ENCODE measurements at regions not wholly inside any gene's neighbourhood (a gene's known extent, or its start where the extent isn't known, plus 50 kb on each side); places are given as distances from the start of the nearest gene placed in this dataset.
"Not testable (repeated sequence)": the region's sequence is repeated elsewhere in the genome, so short reads cannot be mapped to it uniquely, and the experiment has no call there.

DNA sequence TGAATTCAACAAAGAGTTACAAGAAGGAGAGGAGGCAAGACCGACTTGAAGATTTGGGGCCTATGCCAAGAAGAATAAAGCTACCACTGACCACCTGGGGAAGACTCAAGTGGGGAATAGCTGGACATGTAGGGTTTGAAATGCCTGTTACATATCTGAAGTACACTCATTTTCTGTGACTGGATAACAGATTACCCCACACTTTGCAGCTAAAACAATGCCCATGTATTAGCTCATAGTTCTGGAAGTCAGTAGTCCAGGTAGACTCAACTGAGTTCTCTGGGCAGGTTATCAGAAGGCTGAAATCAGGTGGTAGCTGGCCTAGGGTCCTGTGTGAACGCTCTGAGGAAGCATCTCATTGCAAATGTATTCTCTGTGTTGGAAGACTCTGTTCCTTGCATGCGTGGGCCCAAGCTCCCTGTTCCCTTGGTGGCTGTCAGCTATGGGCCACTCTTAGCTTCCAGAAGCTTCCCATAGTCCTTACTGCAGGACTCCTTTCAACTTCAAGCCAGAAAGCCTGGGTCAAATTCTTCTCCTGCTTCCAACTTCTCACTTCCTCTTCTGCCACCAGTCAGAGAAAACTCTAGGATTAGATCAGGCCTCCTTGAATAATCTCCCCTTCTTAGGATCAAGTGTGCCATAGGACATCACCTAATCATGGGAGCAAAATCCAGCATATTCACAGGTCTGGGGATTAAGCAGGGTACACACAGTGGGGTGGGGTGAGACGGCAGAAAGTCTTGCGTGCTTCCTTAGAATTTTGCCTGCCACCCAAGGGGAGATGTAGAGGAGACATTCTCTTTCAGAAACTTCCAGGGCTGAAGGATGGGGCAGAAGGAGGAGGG lies 187.8 kb downstream of the SHQ1 start:
- DNase-seq (ENCODE audit: low spot score), result no peak

DNA sequence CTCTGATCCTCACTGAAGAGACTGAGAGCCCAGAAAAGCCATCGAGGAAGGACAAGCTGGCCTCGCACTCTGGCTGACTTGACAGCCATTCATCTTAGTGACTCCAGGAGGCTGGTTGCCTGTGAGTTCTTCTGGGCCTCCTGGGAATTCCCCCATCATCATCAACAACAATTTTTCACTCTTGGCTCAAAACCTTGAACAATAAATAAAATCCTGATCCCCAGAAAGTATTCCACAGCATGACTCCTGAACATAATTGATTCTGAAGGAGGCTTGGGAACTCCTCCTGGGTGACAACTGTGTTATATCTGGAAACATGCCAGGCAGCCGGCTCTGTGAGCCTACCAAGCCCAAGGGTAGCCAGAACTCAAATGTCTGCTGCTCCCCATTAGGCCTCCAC lies 188.6 kb downstream of the SHQ1 start:
- DNase-seq (ENCODE audit: low spot score), result no peak

DNA sequence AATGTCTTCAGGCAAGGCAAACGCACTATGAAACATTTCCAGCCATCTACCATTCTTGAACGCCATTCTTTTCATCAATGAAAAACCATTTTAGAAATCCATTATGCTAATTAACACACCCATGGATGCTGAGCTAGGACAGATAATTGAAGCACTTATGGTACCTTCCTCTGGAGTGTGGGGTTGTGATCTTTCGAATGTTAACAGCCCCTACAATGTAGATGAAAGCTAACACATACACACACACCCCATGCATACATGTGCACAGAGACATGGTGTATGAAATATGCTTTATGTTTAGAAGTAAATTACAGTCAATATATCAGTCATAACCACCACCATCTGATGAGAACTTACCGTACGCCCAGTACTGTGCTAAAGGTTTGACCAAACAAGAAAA lies 189.1 kb downstream of the SHQ1 start:
- DNase-seq (ENCODE audit: low spot score), result no peak

DNA sequence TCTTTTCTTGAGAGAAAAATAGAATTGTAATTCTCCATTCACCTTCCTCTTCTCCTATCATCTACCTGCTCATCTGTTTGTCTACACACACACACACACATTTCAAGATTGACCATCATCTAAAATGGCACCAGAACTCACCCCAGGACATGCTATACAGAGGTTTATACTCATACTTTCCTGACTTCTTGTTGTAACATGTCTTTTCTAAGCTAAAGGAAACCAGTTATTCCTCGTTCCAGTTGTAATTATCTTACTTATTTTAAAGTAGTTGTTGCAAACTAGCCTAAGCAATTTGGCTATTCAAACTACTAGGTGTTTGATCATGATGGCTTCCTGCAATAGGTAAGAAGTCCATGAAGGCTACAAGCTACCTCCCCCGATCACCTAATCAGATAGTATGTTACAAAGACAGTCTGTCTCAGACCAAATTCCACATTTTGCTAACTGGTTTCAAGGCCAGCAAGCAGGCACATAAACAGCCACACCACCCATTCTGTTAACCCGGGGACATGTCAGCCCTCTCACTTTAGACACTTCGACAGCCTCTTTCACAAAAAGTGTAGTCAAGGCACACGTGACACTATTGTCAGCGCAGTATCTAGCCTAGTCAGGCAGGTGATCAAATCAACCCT lies 189.7 kb downstream of the SHQ1 start:
- DNase-seq (ENCODE audit: low spot score), result no peak

DNA sequence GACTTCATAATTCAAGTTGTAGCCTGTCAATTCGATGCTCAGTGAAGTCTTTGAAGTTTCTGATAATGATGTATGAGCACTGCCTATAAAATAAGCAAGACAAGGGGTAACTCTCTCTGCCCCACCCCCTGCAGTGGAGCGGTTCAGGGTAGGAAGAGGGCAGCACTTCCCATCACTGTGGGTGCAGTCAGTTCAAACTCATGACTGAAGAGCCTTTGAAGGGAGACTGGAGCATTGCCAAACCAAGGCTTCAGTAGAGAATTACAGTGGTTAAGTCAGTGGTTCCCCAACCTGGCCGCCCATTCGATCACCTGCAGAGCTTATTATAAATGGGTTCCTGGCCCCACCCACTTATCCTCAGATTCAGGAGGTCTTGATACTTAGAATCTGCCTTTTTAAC lies 190.6 kb downstream of the SHQ1 start:
- DNase-seq (ENCODE audit: low spot score), result no peak

DNA sequence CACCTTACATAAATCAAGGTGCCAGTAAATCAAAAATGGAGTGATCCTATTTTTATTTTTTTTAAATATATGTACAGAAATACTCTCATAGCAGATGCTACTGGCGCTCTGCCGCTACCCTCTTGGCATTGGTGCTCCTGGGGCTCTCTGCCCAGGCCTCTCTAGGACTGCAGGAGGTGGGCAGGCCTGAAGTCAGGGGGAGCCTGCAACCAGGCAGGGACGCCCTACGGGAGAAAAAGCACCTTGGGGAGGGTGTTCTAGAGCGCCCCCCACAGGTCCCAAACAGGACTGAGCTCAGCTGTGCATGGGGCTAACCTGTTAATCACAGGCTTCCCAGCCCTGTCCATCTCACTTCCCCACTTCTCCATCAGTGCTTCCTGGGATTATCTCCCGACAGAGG lies 192.5 kb downstream of the SHQ1 start:
- DNase-seq (ENCODE audit: low spot score), result no peak

DNA sequence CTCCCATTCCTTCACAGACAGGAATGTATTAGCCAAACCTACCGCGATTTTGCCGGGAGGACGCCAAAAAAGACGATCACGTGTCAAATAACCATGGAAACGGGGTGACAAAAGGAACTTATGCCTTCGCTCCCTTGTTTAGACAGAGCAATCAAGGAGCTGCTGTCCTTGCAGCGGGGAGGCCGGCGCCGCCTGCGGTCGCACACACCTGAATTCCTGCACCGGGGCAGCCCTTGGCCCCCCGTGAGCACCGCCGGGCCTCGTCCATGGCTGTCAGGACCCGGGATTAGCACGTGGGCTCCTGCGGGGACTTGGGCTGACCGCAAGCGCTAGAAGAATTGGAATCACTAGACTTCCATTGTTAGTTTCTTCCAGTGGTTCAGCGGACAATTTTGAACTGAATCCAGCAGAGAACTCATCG lies 193.1 kb downstream of the SHQ1 start:
- DNase-seq (ENCODE audit: low spot score), result peak; percentile 52

DNA sequence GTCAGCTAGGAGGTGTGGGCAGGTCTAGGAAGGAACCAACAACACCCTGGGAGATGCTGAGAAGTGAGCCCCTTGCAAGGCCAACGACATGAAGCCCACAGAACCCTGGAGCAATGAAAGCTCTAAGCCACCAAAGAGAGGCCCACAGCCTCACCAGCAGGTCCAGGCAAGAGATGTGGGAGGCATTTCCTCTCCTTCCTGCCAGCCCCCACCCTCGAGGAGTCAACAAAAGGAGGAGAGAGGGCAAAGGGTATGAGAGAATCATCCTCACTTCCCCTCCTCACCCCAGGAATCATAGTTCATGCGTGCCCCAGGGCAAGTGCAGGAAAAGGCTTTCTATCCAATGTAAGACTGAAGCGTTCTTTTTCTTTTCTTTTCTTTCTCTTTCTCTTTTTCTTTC lies 195.8 kb downstream of the SHQ1 start:
- DNase-seq (ENCODE audit: low spot score), result no peak

DNA sequence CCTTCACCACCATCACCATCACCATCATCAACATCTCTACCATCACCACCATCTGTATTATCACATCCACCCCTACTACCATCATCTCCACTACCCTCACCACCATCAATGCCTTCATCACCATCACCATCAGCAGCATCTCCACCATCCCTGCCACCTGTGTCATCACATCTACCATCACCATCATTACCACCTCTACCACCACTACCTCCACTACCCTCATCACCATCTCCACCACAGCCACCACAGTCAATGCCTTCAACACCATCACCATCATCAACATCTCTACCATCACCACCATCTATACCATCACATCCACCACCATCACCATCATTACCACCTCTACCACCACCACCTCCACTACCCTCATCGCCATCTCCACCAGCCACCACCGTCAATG lies 196.7 kb downstream of the SHQ1 start:
- no peak for DNase-seq (ENCODE audit: low spot score)

DNA sequence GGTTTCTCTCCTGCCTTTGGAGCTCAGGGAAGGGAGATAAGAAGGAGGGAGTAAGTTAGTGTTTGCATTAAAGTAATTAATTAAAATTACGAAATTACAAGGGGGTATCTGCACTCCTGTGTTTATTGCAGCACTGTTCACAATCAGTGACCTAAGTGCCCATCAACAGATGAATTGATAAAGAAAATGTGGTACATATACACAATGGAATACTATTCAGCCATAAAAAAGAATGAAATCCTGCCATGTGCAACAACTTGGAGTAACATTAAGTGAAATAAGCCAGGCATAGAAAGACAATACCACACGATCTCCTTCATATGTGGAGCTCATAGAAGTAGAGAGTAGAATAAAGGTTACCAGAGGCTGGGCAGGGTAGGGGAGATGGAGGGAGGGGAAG lies 202.0 kb downstream of the SHQ1 start:
- DNase-seq (ENCODE audit: low spot score), result no peak

DNA sequence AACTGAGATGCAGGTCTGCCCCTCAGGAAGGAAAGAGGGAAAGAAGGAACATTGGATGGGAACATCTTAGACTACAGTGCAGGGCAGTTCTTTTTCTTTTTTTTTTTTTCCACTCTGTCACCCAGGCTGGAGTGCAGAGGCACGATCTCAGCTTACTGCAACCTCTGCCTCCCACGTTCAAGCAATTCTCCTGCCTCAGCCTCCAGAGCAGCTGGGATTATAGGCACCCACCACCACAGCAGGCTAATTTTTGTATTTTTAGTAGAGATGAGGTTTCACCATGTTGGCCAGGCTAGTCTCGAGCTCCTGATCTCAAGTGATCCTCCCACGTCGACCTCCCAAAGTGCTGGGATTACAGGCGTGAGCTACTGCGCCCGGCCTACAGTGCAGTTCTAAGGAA lies 204.6 kb downstream of the SHQ1 start:
- DNase-seq (ENCODE audit: low spot score), result not testable (repeated sequence)

DNA sequence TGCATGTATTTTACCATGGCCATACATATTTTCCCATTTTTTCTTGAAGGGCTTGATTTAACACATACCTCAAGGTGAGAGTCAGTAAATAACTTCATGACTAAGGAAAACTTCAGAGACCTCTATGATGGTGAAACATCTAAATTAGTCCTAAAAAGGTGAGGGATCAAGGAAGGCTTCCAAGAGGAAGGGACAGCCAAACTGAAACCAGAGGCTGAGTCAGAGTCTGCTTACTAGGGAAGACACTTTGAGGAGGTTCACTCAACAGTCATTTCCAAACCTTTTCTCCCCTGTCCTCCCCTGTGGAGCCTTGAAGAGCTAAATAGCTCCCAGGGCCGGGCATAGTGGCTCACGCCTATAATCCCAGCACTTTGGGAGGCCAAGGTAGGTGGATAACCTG lies 206.6 kb downstream of the SHQ1 start:
- no peak for DNase-seq (ENCODE audit: low spot score)

DNA sequence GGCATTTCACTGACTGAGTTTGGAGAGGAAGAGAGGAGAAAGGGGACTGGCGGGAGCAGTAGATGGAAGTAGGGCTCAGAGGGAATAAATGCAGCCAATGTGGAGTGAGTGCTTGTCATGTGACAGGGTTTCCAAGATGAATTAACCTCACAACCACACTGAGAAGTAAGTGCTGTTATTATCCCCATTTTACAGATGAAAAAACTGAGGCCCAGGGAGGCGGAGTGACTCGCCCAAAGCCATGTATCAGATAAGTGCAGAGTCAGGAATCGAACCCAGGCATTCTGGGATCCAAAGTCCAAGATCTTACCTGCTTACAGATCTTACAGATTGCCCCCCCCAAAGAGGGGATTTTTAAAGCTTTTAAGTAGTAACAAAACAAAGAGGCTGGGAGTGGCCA lies 207.2 kb downstream of the SHQ1 start:
- DNase-seq (ENCODE audit: low spot score), result no peak

DNA sequence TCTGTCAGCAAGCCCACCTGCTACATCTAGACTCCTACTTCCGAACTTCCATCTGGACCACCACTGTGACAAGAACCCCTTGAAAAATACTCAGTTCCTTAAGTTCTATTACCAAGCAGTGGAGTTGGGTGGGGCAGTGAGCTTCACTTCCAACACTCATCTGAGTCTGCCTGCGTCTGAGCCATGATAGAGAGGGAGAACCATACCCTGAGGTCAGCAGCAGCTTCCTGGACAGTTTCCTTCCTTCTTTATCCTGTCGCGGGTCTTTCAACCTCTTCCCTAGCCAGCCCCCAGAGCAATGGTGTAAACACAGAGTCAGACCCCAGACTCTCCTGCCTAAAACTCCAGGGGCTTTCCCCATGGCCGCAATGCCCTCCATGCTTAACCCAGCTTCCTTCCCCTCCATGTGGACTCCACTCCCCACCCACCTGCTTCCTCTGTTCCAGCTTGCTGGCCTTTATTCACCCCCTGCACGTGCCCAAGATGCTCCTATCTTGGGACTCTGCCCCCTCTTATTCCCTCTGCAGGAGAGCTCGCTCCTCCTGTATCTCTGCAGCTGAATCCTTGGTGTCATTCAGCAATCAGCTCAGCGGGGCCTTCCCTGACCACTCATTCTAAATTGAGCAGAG lies 211.2 kb downstream of the SHQ1 start:
- no peak for DNase-seq (ENCODE audit: low spot score)

DNA sequence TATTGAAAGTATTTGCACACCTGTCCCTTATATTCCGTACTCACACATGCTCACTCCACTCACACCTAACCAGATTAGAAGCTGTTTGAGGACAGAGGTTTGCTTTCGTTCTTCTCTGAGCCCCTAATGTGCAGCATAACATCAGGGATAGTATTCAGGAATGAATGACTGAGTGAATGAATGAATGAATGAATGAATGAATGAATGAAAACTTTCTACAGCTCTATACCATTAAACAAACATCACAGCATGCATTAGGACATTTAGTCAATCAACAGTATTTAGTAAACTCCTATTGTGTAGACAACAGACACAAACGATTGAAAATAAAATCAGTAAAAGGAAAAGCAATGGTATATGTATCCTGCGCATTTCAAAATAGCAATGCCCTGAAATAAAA lies 212.7 kb downstream of the SHQ1 start:
- DNase-seq (ENCODE audit: low spot score), result no peak

DNA sequence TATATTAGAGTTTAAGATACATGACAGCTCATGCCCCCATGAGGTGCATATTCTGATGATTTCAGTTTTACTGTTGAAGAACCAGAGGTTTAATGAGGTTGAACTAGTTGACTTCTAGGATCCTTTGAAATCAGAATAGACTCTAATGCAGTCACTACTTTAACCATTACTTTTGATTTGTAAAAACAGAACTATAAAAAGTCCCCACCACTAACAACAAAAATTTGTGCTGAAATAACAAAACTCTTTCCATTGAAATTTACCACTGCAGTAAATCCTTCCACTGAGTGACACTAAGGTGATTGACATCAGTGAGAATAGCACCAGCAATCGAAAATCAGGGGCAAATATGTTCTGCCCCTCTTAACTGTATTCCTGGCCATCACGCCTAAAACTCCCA lies 214.1 kb downstream of the SHQ1 start:
- DNase-seq (ENCODE audit: low spot score), result no peak

DNA sequence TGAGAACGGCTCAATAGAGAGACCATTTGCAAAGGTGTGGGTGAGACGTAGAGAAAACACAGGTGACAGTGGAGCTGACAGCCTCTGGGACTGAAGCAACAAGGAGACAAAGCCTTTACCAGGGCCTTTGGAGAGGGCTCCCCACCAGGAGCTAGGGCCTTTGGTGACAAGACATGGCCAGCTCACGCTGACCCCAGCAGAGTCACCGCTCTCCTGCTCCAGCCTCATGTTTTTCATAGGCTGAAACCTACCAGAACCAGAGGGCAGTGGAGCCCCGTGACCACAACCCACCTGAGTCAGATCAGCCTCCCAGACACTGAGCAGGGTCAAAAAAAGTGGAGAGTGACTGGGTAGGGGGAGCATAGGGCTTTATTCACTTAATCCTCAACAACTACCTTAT lies 214.7 kb downstream of the SHQ1 start:
- no peak for DNase-seq (ENCODE audit: low spot score)

DNA sequence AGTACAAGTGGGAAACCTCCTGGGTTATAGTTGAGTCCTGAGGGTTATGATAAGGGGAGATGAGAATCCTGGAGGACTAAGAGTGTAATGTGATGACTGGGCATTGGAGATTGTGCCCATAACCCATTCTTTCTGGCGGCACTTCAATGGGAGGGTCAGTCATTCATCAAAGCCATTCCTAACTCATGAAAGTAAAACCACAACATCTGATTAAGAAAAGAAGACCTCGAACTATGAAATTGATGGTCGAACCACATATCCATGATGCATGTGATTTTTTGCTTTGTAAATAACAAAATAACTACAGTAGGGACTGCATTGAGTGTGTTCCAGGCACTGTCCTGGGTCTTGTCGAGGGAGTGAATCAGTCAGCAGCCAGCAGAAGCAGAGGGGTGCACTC lies 215.1 kb downstream of the SHQ1 start:
- no peak for DNase-seq (ENCODE audit: low spot score)

DNA sequence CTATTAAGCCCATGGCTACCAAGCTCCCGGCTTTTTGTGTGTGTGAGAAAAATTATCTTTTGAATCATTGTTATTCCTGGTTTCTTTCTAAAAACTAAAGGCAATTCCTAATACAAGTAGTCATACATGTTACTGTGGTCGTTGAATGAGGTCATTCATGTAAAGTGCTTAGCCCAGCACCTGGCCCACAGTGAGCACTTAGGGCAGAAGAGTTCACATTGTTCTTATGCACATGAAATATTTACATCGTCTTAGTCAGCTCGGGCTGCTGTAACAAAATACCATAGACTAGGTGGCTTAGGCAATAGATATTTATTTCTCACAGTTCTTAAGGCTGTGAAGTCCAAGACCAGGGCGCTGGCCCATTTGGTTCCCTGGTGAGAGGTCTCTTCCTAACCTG lies 216.1 kb downstream of the SHQ1 start:
- DNase-seq (ENCODE audit: low spot score), result no peak

DNA sequence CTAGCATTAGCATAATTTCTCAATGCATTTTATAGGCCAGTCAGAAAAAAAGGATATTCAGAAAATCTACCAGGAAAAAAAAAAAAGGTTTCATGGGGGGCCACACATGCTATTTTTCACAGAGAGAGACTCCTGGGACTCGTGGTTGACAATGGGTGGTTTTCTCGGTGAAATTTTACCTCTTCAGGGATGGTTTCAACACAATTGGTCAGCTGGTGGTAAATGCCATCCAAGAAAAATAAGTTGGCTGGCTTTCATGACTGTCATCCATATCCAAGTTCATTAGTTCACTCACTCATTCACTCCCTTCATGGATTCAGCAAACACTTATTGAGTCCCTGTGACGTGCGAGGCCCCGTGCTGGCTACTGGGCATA lies 217.3 kb downstream of the SHQ1 start:
- no peak for DNase-seq (ENCODE audit: low spot score)

DNA sequence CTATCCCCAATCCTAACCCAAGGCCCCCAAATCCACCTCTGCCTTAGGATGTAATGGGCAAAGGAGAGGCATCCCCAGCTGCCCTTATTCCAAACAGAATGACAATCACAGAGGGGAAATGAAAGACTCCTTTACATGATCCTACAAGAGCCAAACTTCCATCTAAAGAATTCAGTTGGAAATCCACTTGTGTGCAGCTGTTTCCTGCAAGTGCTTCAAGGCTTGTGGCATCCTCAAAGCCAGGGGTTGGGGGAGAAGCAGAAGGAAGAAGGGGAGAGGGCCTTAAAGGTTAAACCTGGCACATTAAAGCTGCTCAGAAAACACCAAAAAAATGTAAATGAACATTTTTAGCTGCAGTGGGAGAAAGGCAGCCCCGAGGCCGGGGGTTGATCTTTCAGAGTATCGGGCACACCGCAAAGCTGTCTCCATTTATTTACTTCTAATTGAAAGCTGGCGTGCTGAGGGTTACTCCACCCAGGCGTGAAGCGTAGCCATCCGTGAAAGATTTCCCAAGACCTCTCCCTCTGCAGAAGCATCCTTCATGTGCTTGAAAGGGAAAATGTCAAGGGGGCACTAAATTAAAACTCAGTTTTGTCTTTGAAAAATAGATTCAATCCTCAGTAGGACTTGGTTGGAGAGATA lies 217.8 kb downstream of the SHQ1 start:
- no peak for DNase-seq (ENCODE audit: low spot score)

DNA sequence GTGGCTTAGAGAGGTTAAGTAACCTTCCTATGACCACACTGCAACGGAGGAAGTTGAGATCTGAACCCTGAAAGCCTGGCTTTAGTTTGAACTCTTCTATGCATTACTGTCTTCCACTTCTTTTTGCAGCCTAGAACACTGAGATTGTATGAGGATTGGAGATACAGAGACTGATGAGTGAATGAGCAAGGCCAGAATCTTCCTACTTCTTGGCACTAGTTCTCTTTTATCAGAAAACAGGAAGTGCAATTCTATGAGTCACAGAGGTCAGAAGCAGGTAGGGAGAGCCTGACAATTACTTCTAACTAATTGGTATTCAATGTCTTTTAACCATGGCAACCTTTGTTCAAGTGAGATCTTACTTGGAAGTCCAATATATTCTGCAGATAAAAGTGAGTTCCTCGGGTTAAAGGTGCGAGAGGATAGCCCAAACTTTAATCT lies 219.0 kb downstream of the SHQ1 start:
- no peak for DNase-seq (ENCODE audit: low spot score)

DNA sequence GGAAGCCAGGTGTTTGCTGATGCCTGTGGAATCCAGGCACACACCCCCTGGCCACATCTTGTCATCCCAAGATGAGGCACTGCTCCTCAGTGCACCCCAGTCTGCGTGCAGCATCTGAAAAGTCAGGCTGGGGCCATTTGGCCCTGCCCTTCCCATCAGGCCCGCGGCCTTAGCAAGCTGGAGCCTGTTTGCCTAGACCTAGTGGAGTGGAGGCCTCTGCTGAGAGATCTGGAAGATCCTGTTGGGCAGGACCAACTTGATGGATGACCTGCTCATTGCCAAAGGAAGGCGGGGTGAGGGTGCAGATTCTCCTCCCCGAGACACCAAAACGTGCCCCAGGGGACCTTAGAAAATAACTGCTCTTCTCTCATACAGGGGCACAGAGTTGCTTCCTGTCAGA lies 220.2 kb downstream of the SHQ1 start:
- no peak for DNase-seq (ENCODE audit: low spot score)

Measured in putamen (tissue), 1 donor.